Sigmoid colon (tissue), 6 donors: ENCODE measurements at regions not wholly inside any gene's neighbourhood (a gene's known extent, or its start where the extent isn't known, plus 50 kb on each side); places are given as distances from the start of the nearest gene placed in this dataset.

Experiments used
- DNase-seq: peaks from one replicate; pipeline ENCODE4 v3.0.0-alpha.2; 2019
- H3K27ac ChIP-seq, 4 donors: fragments of 200-600 bp; sonication (generic); one replicate each; pipeline ENCODE4 v1.5.1; 2016 to 2019; ENCODE audit warnings: mild to moderate bottlenecking in 1 of 4
- H3K27me3 ChIP-seq, 3 donors: fragments of 200-600 bp; sonication (generic); one replicate each; pipeline ENCODE4 v1.5.1; 2019; ENCODE audit warnings: mild to moderate bottlenecking in 1 of 3
- H3K36me3 ChIP-seq, 4 donors: fragments of 200-600 bp; sonication (generic); one replicate each; pipeline ENCODE4 v1.5.1; 2016 to 2019
- H3K4me1 ChIP-seq, 4 donors: fragments of 200-600 bp; sonication (generic); one replicate each; pipeline ENCODE4 v1.5.1; 2017 to 2019
- H3K4me3 ChIP-seq, 4 donors: fragments of 200-600 bp; sonication (generic); one replicate each; pipeline ENCODE4 v1.5.1; 2017 to 2019; ENCODE audit warnings: mild to moderate bottlenecking in 2 of 4, moderate library complexity in 1 of 4
- H3K9me3 ChIP-seq, 4 donors: fragments of 200-600 bp in 3 of 4; sonication (generic) in 3 of 4; one replicate each; pipeline versions ENCODE4 v1.5.1 to v1.6.1; 2013 to 2019
- CTCF ChIP-seq, 4 experiments: fragments of 450-650 bp in 3 of 4; fragments of 200-600 bp in 1 of 4; IDR thresholded peaks; one replicate each; pipeline ENCODE4 v1.5.1; 2016 to 2019; ENCODE audit warnings: antibody characterized with exemption in 4 of 4, mild to moderate bottlenecking in 3 of 4, moderate library complexity in 2 of 4
- EP300 ChIP-seq, 4 donors: sonication (generic); formaldehyde crosslinking; IDR thresholded peaks; one replicate each; pipeline ENCODE4 v1.6.1; 2017; ENCODE audit warnings: antibody characterized with exemption in 4 of 4
- POLR2A ChIP-seq, 2 donors: fragments of 450-650 bp; IDR thresholded peaks; one replicate each; pipeline ENCODE4 v1.6.1; 2016; ENCODE audit warnings: antibody characterized with exemption in 2 of 2, mild to moderate bottlenecking in 2 of 2, moderate library complexity in 2 of 2
- POLR2AphosphoS5 ChIP-seq, 4 donors: sonication (generic); formaldehyde crosslinking; IDR thresholded peaks; one replicate each; pipeline ENCODE4 v1.6.1; 2017; ENCODE audit warnings: antibody characterized with exemption in 4 of 4
- WGBS, 2 donors: extraction: QIAGEN DNeasy Blood & Tissue Kit; methylation state at CpG; one replicate each; pipeline ENCODE4 v1.1.7; 2013; 5-methylcytosine and 5-hydroxymethylcytosine counted together
- intact Hi-C: fragments of 100-400 bp; cut with DNase I; formaldehyde crosslinking; loops from one replicate; pipeline ENCODE4 v1.15.1; 2023
- donor health status: healthy with polysubstance abuse.
- donor health status: healthy.

GRCh38 chr4:57777876-57778275 lies 667.7 kb upstream of the IGFBP7 start:
- Histone ChIP-seq H3K4me3 (no peak overlapping the region), H3K36me3 (no peaks in the 10 kb centered on the region), H3K4me1 (no peaks in the 10 kb centered on the region), H3K27ac (no peak overlapping the region), H3K27me3 (no peaks in the 10 kb centered on the region), H3K9me3 (no peaks in the 10 kb centered on the region)
- intact Hi-C loops = no loop called here
- WGBS, 2 donors = 41 to 42% methylated on average over 2 of the region's 2 CpGs
- no peak for TF ChIP-seq EP300 (IDR thresholded peaks at IDR 0.05)
- TF ChIP-seq POLR2A (IDR thresholded peaks at IDR 0.05) = no peak
- TF ChIP-seq POLR2AphosphoS5 (IDR thresholded peaks at IDR 0.05) = no peak
- TF ChIP-seq CTCF (IDR thresholded peaks at IDR 0.05) = no peak
- no peak for DNase-seq

GRCh38 chr4:57774681-57775080 lies 664.5 kb upstream of the IGFBP7 start:
- no peak for DNase-seq
- Histone ChIP-seq H3K27me3 (no peaks in the 10 kb centered on the region), H3K9me3 (no peaks in the 10 kb centered on the region), H3K27ac (no peak overlapping the region), H3K4me1 (no peaks in the 10 kb centered on the region), H3K36me3 (no peaks in the 10 kb centered on the region), H3K4me3 (no peak overlapping the region)
- intact Hi-C loops = no loop called here
- no peak for TF ChIP-seq POLR2AphosphoS5 (IDR thresholded peaks at IDR 0.05)
- TF ChIP-seq EP300 (IDR thresholded peaks at IDR 0.05) = no peak
- TF ChIP-seq CTCF (IDR thresholded peaks at IDR 0.05) = no peak
- TF ChIP-seq POLR2A (IDR thresholded peaks at IDR 0.05) = no peak
- WGBS, 2 donors = 88% methylated on average over 3 of the region's 3 CpGs

- H3K27me3 ChIP-seq = no peaks in the 10 kb centered on the region
- TF ChIP-seq CTCF (IDR thresholded peaks at IDR 0.05) (no peak), POLR2A (IDR thresholded peaks at IDR 0.05) (no peak), POLR2AphosphoS5 (IDR thresholded peaks at IDR 0.05) (no peak), EP300 (IDR thresholded peaks at IDR 0.05) (no peak)
- no peaks in the 10 kb centered on the region for H3K4me1 ChIP-seq
- no peaks in the 10 kb centered on the region for H3K36me3 ChIP-seq
- H3K4me3 ChIP-seq = no peak overlapping the region
- H3K9me3 ChIP-seq = no peaks in the 10 kb centered on the region
- H3K27ac ChIP-seq = no peak overlapping the region
- intact Hi-C loops = no loop called here
- DNase-seq = no peak
These were observed 664.0 kb upstream of the IGFBP7 start for GRCh38 chr4:57774171-57774570.

- Histone ChIP-seq H3K4me3 (no peak overlapping the region), H3K27ac (no peak overlapping the region), H3K9me3 (no peaks in the 10 kb centered on the region), H3K27me3 (no peaks in the 10 kb centered on the region), H3K36me3 (no peaks in the 10 kb centered on the region), H3K4me1 (peaks cover 0 to 5% (median 0%) of the 10 kb centered on the region in 4 donors)
- DNase-seq = no peak
- no peak for TF ChIP-seq POLR2AphosphoS5 (IDR thresholded peaks at IDR 0.05)
- no peak for TF ChIP-seq EP300 (IDR thresholded peaks at IDR 0.05)
- no peak for TF ChIP-seq POLR2A (IDR thresholded peaks at IDR 0.05)
- no peak for TF ChIP-seq CTCF (IDR thresholded peaks at IDR 0.05)
- intact Hi-C loops = no loop called here
- 71 to 78% methylated on average over 1 of the region's 1 CpG for WGBS, 2 donors
These were observed 656.2 kb upstream of the IGFBP7 start for GRCh38 chr4:57766341-57766740.

GRCh38 chr4:57764856-57765255 lies 654.7 kb upstream of the IGFBP7 start:
- Histone ChIP-seq H3K36me3 (no peaks in the 10 kb centered on the region), H3K4me1 (peaks cover 0 to 5% (median 0%) of the 10 kb centered on the region in 4 donors), H3K27me3 (no peaks in the 10 kb centered on the region), H3K4me3 (no peak overlapping the region), H3K27ac (no peak overlapping the region), H3K9me3 (no peaks in the 10 kb centered on the region)
- intact Hi-C loops = no loop called here
- no peak for DNase-seq
- TF ChIP-seq POLR2A (IDR thresholded peaks at IDR 0.05) (no peak), POLR2AphosphoS5 (IDR thresholded peaks at IDR 0.05) (no peak), CTCF (IDR thresholded peaks at IDR 0.05) (no peak), EP300 (IDR thresholded peaks at IDR 0.05) (no peak)
- WGBS, 2 donors = 94 to 96% methylated on average over 5 of the region's 5 CpGs
